ENCODE measurements at regions not wholly inside any gene's neighbourhood (a gene's known extent, or its start where the extent isn't known, plus 50 kb on each side); places are given as distances from the start of the nearest gene placed in this dataset.
"Not testable (repeated sequence)": the region's sequence is repeated elsewhere in the genome, so short reads cannot be mapped to it uniquely, and the experiment has no call there.

- intact Hi-C loops (cut with DNase I), result no loop called here
- Histone ChIP-seq H3K27ac (no peak overlapping the region), H3K27me3 (no peaks in the 10 kb centered on the region), H3K4me3 (no peak overlapping the region), H3K9me3 (no peaks in the 10 kb centered on the region), H3K4me1 (no peaks in the 10 kb centered on the region), H3K36me3 (no peaks in the 10 kb centered on the region)
- DNase-seq (ENCODE audit: low spot score in 2 of 2), result no peak
- TF ChIP-seq CTCF (IDR thresholded peaks at IDR 0.05), result no peak
These were observed 281.3 kb upstream of the NPAP1 start for GRCh38 chr15:24394303-24394702.

GRCh38 chr15:24412649-24413048 is 262.9 kb upstream of the NPAP1 start:
- H3K4me3 ChIP-seq; H3K27ac ChIP-seq; intact Hi-C loops (cut with DNase I); H3K9me3 ChIP-seq; DNase-seq (ENCODE audit: low spot score in 2 of 2); H3K4me1 ChIP-seq; H3K27me3 ChIP-seq; H3K36me3 ChIP-seq: not testable (repeated sequence)

- H3K9me3 ChIP-seq; H3K36me3 ChIP-seq; H3K4me1 ChIP-seq; H3K27me3 ChIP-seq; DNase-seq (ENCODE audit: low spot score in 2 of 2); intact Hi-C loops (cut with DNase I); H3K4me3 ChIP-seq; H3K27ac ChIP-seq: not testable (repeated sequence)
These were observed 249.1 kb upstream of the NPAP1 start for GRCh38 chr15:24426286-24427054.

GRCh38 chr15:24427055-24427400 is 248.5 kb upstream of the NPAP1 start:
- H3K36me3 ChIP-seq; H3K27ac ChIP-seq; H3K4me3 ChIP-seq; DNase-seq (ENCODE audit: low spot score in 2 of 2); intact Hi-C loops (cut with DNase I); H3K4me1 ChIP-seq; H3K27me3 ChIP-seq; H3K9me3 ChIP-seq: not testable (repeated sequence)

GRCh38 chr15:24435075-24435820 is 240.3 kb upstream of the NPAP1 start:
- DNase-seq (ENCODE audit: low spot score in 2 of 2); intact Hi-C loops (cut with DNase I); H3K9me3 ChIP-seq; H3K4me3 ChIP-seq; H3K4me1 ChIP-seq; H3K36me3 ChIP-seq; H3K27me3 ChIP-seq; H3K27ac ChIP-seq: not testable (repeated sequence)

- H3K4me3 ChIP-seq; H3K27ac ChIP-seq; H3K4me1 ChIP-seq; H3K36me3 ChIP-seq; DNase-seq (ENCODE audit: low spot score in 2 of 2); intact Hi-C loops (cut with DNase I); H3K27me3 ChIP-seq; H3K9me3 ChIP-seq: not testable (repeated sequence)
These were observed 238.3 kb upstream of the NPAP1 start for GRCh38 chr15:24437270-24437669.

GRCh38 chr15:24437735-24438134 is 237.8 kb upstream of the NPAP1 start:
- H3K4me1 ChIP-seq; intact Hi-C loops (cut with DNase I); H3K27me3 ChIP-seq; H3K9me3 ChIP-seq; DNase-seq (ENCODE audit: low spot score in 2 of 2); H3K4me3 ChIP-seq; H3K36me3 ChIP-seq; H3K27ac ChIP-seq: not testable (repeated sequence)

- H3K36me3 ChIP-seq; DNase-seq (ENCODE audit: low spot score in 2 of 2); H3K27ac ChIP-seq; H3K4me3 ChIP-seq; H3K9me3 ChIP-seq; H3K27me3 ChIP-seq; intact Hi-C loops (cut with DNase I); H3K4me1 ChIP-seq: not testable (repeated sequence)
These were observed 198.2 kb upstream of the NPAP1 start for GRCh38 chr15:24477107-24478025.

- H3K27me3 ChIP-seq; H3K4me3 ChIP-seq; DNase-seq (ENCODE audit: low spot score in 2 of 2); H3K27ac ChIP-seq; H3K36me3 ChIP-seq; intact Hi-C loops (cut with DNase I); H3K4me1 ChIP-seq; H3K9me3 ChIP-seq: not testable (repeated sequence)
These were observed 189.5 kb upstream of the NPAP1 start for GRCh38 chr15:24485885-24486567.

GRCh38 chr15:24488164-24488907 is 187.2 kb upstream of the NPAP1 start:
- DNase-seq (ENCODE audit: low spot score in 2 of 2); H3K27me3 ChIP-seq; H3K4me1 ChIP-seq; H3K9me3 ChIP-seq; H3K4me3 ChIP-seq; intact Hi-C loops (cut with DNase I); H3K27ac ChIP-seq; H3K36me3 ChIP-seq: not testable (repeated sequence)

GRCh38 chr15:24505216-24505615 is 170.4 kb upstream of the NPAP1 start:
- intact Hi-C loops (cut with DNase I); H3K27me3 ChIP-seq; H3K4me1 ChIP-seq; H3K9me3 ChIP-seq; H3K36me3 ChIP-seq; H3K27ac ChIP-seq; DNase-seq (ENCODE audit: low spot score in 2 of 2); H3K4me3 ChIP-seq: not testable (repeated sequence)

- H3K27me3 ChIP-seq; H3K36me3 ChIP-seq; DNase-seq (ENCODE audit: low spot score in 2 of 2); intact Hi-C loops (cut with DNase I); H3K4me3 ChIP-seq; H3K4me1 ChIP-seq; H3K9me3 ChIP-seq; H3K27ac ChIP-seq: not testable (repeated sequence)
These were observed 165.9 kb upstream of the NPAP1 start for GRCh38 chr15:24509714-24510113.

All from ascending aorta (tissue), 2 donors.